Neuronal stem cell (in vitro differentiated cells): ENCODE measurements at regions not wholly inside any gene's neighbourhood (a gene's known extent, or its start where the extent isn't known, plus 50 kb on each side); places are given as distances from the start of the nearest gene placed in this dataset.

Source experiments
- DNase-seq: peaks from one replicate; pipeline ENCODE4 v3.0.0-alpha.2; 2013; ENCODE audit warnings: low spot score
- H2AFZ ChIP-seq: one replicate; pipeline ENCODE4 v1.6.1; 2013; ENCODE audit warnings: mild to moderate bottlenecking, low read length, inconsistent platforms
- H2AK5ac ChIP-seq: 2 replicates; pipeline ENCODE4 v1.6.1; 2013; ENCODE audit warnings: low read depth, mild to moderate bottlenecking, inconsistent platforms, low read length, moderate library complexity, mixed read lengths
- H2BK120ac ChIP-seq: 2 replicates; pipeline ENCODE4 v1.6.1; 2013; ENCODE audit warnings: low read depth, mild to moderate bottlenecking, inconsistent platforms, low read length, moderate library complexity, mixed read lengths
- H2BK12ac ChIP-seq: one replicate; pipeline ENCODE4 v1.6.1; 2013; ENCODE audit warnings: low read length, inconsistent platforms
- H2BK15ac ChIP-seq: 2 replicates; pipeline ENCODE4 v1.6.1; 2013; ENCODE audit warnings: mild to moderate bottlenecking, low read length, inconsistent platforms, mixed read lengths
- H2BK5ac ChIP-seq: one replicate; pipeline ENCODE4 v1.6.1; 2013; ENCODE audit warnings: inconsistent platforms, mild to moderate bottlenecking, low read length, moderate library complexity
- H3K14ac ChIP-seq: one replicate; pipeline ENCODE4 v1.6.1; 2013; ENCODE audit warnings: low read length, inconsistent platforms
- H3K18ac ChIP-seq: 2 replicates; pipeline ENCODE4 v1.6.1; 2013; ENCODE audit warnings: low read length, inconsistent platforms
- H3K23ac ChIP-seq: 2 replicates; pipeline ENCODE4 v1.6.1; 2013; ENCODE audit warnings: low read depth, mild to moderate bottlenecking, mixed read lengths, low read length, inconsistent platforms; ENCODE audit not compliant: poor library complexity
- H3K27ac ChIP-seq: replicated peaks from 3 replicates; pipeline ENCODE4 v1.5.1; 2013; ENCODE audit warnings: low read length, inconsistent platforms
- H3K27me3 ChIP-seq, 3 experiments: 2 replicates each; pipeline ENCODE4 v1.6.1; 2013; ENCODE audit warnings: low read length in 3 of 3, mild to moderate bottlenecking in 2 of 3, inconsistent platforms in 1 of 3, low read depth in 1 of 3, mixed read lengths in 1 of 3, moderate library complexity in 1 of 3; ENCODE audit not compliant: control insufficient read depth in 3 of 3, insufficient read depth in 3 of 3
- H3K36me3 ChIP-seq, 2 donors: replicated peaks in 1 of 2; 2 replicates each; pipeline ENCODE4 v1.6.1; 2013; ENCODE audit warnings: low read length in 2 of 2; ENCODE audit not compliant: control insufficient read depth in 2 of 2, insufficient read depth in 2 of 2
- H3K4ac ChIP-seq: 2 replicates; pipeline ENCODE4 v1.6.1; 2013; ENCODE audit warnings: inconsistent platforms, mild to moderate bottlenecking, low read length, moderate library complexity
- H3K4me1 ChIP-seq, 2 donors: 1 replicate in 1 of 2; 2 replicates in 1 of 2; pipeline ENCODE4 v1.6.1; 2013; ENCODE audit warnings: low read length in 2 of 2, low read depth in 1 of 2; ENCODE audit not compliant: control insufficient read depth in 2 of 2, insufficient read depth in 1 of 2
- H3K4me2 ChIP-seq: one replicate; pipeline ENCODE4 v1.6.1; 2013; ENCODE audit warnings: mild to moderate bottlenecking, low read length, inconsistent platforms; ENCODE audit not compliant: insufficient read depth, poor library complexity, severe bottlenecking
- H3K4me3 ChIP-seq, 2 donors: 2 replicates each; pipeline ENCODE4 v1.5.1; 2013; ENCODE audit warnings: low read length in 2 of 2, mild to moderate bottlenecking in 2 of 2, inconsistent platforms in 1 of 2, moderate library complexity in 1 of 2
- H3K79me1 ChIP-seq: one replicate; pipeline ENCODE4 v1.6.1; 2013; ENCODE audit warnings: low read depth, mild to moderate bottlenecking, inconsistent platforms, low read length, moderate library complexity
- H3K9ac ChIP-seq: one replicate; pipeline ENCODE4 v1.6.1; 2013; ENCODE audit warnings: mild to moderate bottlenecking, low read depth, low read length, inconsistent platforms; ENCODE audit not compliant: poor library complexity
- H3K9me3 ChIP-seq, 2 donors: replicated peaks in 1 of 2; 2 replicates each; pipeline versions ENCODE3 to v1.6.1; 2013; ENCODE audit warnings: low read length in 2 of 2, mild to moderate bottlenecking in 2 of 2, inconsistent platforms in 1 of 2, low read depth in 1 of 2, mixed read lengths in 1 of 2, moderate library complexity in 1 of 2; ENCODE audit not compliant: control insufficient read depth in 2 of 2, insufficient read depth in 1 of 2
- H4K8ac ChIP-seq: one replicate; pipeline ENCODE4 v1.6.1; 2013; ENCODE audit warnings: low read depth, mild to moderate bottlenecking, inconsistent platforms, low read length, moderate library complexity
- H4K91ac ChIP-seq: one replicate; pipeline ENCODE4 v1.6.1; 2013; ENCODE audit warnings: low read length, low read depth, mild to moderate bottlenecking, inconsistent platforms; ENCODE audit not compliant: poor library complexity
- WGBS, 2 donors: extraction: QIAGEN DNeasy Blood & Tissue Kit; methylation state at CpG; one replicate each; pipeline ENCODE4 v1.1.7; 2013; ENCODE audit warnings: missing lambda C conversion rate in 2 of 2, mixed read lengths in 1 of 2; ENCODE audit not compliant: insufficient read length in 2 of 2, insufficient replicate concordance in 1 of 2; ENCODE audit errors: extremely low coverage in 2 of 2; 5-methylcytosine and 5-hydroxymethylcytosine counted together

DNA sequence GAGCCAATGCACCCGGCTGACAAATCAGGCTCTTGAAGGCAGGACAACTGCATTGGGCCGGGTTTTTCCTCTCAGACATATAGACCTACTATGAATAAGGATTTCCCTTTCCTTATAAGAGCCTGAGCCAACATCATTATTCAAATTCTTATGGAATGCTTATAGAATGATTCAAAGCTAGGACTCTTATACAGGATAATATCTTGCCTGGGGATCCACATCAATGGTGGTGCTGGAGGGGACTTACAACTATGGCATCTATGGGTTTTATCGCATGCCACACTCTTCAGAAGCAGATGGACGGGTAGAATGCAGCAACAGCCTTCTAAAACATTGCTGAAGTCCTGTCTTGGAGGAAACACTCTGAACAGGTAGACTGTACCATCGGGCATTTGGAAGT, 296.8 kb upstream of the KYNU start:
- Histone ChIP-seq H3K27me3 (no peaks in the 10 kb centered on the region), H3K18ac (no peak overlapping the region), H3K27ac (no peak overlapping the region), H2BK120ac (no peak overlapping the region), H4K91ac (no peak overlapping the region), H3K4me3 (no peak overlapping the region), H3K9me3 (peaks cover 0 to 1% of the 10 kb centered on the region in 2 donors), H2BK5ac (no peak overlapping the region), H2BK15ac (no peak overlapping the region), H3K36me3 (no peaks in the 10 kb centered on the region), H3K9ac (no peak overlapping the region), H3K14ac (no peak overlapping the region), H3K79me1 (no peaks in the 10 kb centered on the region), H3K23ac (no peak overlapping the region), H3K4me1 (no peaks in the 10 kb centered on the region), H2AFZ (no peak overlapping the region), H3K4ac (no peak overlapping the region), H3K4me2 (no peak overlapping the region), H4K8ac (no peak overlapping the region), H2AK5ac (no peak overlapping the region), H2BK12ac (no peak overlapping the region)
- no peak for DNase-seq
- no CpG with 5 or more reads among the region's 5 CpGs for WGBS, 2 donors

DNA sequence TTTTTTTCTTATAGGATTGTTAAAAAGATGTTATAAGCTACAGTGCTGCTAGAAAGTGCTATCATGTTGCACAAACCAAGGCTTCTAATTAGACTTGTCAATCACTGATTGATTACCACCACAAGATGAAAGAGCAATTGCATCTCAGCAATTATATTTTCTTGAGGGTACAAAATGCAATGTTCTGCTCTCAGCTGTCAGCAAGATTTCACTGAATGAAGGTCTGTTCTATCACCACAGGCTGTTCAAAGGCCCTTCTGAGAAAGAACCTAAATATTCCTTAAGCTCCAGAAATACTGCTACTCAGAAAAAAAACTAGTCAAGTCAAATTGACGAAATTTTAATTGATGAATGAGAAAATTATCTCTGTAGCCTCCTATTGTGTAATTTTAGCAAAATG, 301.9 kb upstream of the KYNU start:
- Histone ChIP-seq H3K9ac (no peak overlapping the region), H2BK120ac (no peak overlapping the region), H4K91ac (no peak overlapping the region), H3K36me3 (no peaks in the 10 kb centered on the region), H2AFZ (no peak overlapping the region), H2BK15ac (no peak overlapping the region), H3K14ac (no peak overlapping the region), H3K18ac (no peak overlapping the region), H3K27ac (no peak overlapping the region), H2AK5ac (no peak overlapping the region), H2BK12ac (no peak overlapping the region), H3K23ac (no peak overlapping the region), H2BK5ac (no peak overlapping the region), H3K4me1 (no peaks in the 10 kb centered on the region), H3K9me3 (no peaks in the 10 kb centered on the region), H3K4me3 (no peak overlapping the region), H3K27me3 (no peaks in the 10 kb centered on the region), H3K4ac (no peak overlapping the region), H3K79me1 (no peaks in the 10 kb centered on the region), H3K4me2 (no peak overlapping the region), H4K8ac (no peak overlapping the region)
- no peak for DNase-seq
- WGBS, 2 donors, result no CpG with 5 or more reads among the region's 1 CpG

DNA sequence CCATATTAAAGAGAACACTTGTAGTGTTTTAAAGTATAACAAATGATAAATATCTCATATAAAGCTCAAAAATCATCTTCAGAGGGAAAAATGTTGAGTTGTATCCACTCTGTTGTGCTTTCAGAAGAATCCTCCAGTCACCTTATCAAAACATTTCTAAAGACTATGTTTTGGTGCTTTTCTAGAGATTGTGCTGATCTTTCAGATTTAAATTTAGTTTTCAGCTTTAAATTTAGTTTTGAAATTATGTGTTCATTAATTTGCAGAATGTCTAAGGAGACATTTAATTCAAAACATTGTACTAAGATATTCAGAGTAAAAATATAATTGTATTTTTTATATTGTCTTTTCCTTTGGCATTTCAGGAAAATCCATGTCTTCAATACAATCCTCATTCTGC, 303.1 kb upstream of the KYNU start:
- no peak overlapping the region for H3K4ac ChIP-seq
- H2BK15ac ChIP-seq, result no peak overlapping the region
- no peaks in the 10 kb centered on the region for H3K4me1 ChIP-seq
- DNase-seq, result no peak
- H2AFZ ChIP-seq, result no peak overlapping the region
- H3K27me3 ChIP-seq, result no peaks in the 10 kb centered on the region
- no peak overlapping the region for H2BK12ac ChIP-seq
- H2BK120ac ChIP-seq, result no peak overlapping the region
- H2BK5ac ChIP-seq, result no peak overlapping the region
- no peaks in the 10 kb centered on the region for H3K79me1 ChIP-seq
- no peak overlapping the region for H4K8ac ChIP-seq
- H2AK5ac ChIP-seq, result no peak overlapping the region
- H3K14ac ChIP-seq, result no peak overlapping the region
- H3K4me2 ChIP-seq, result no peak overlapping the region
- H3K18ac ChIP-seq, result no peak overlapping the region
- H3K9me3 ChIP-seq, result no peaks in the 10 kb centered on the region
- no peak overlapping the region for H4K91ac ChIP-seq
- H3K4me3 ChIP-seq, result no peak overlapping the region
- no peak overlapping the region for H3K9ac ChIP-seq
- no peaks in the 10 kb centered on the region for H3K36me3 ChIP-seq
- no peak overlapping the region for H3K27ac ChIP-seq
- H3K23ac ChIP-seq, result no peak overlapping the region

DNA sequence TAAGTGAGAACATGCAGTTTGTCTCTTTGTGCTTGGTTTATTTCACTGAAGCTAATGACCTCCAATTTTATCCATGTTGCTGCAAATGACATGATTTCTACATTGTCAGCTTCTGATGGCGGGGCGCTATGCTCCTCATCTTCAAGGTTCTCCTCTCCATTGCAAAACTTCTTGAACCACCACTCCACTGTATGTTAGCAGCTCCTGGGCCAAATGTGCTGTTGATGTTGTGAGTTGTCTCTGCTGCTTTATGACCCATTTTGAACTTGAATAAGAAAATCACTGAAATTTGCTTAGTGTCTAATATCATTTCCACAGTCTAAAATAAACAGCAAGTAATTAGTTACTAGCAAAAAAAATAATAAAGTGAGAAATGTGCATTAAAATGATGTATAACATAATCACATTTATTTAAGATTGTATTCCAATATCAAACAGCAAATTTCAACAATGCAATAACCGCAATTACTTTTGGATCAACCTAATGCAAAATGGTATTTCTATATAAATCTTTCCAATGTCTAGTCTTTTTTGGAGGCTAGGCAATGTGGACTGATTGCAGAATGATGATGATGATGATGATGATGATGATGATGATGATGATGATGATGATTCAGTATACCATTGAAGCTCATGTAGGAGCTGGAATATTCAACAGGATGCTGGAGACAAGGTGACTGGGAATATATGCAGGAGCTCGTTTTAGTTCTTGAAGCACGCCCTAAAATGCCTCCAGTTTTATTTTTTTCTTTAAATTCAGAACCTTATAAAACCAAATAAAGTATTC, 304.9 kb upstream of the KYNU start:
- Histone ChIP-seq H4K8ac (no peak overlapping the region), H3K9me3 (no peaks in the 10 kb centered on the region), H3K4me2 (no peak overlapping the region), H3K14ac (no peak overlapping the region), H3K36me3 (no peaks in the 10 kb centered on the region), H2BK15ac (no peak overlapping the region), H3K4ac (no peak overlapping the region), H3K79me1 (no peaks in the 10 kb centered on the region), H3K27ac (no peak overlapping the region), H2AK5ac (no peak overlapping the region), H3K4me3 (no peak overlapping the region), H2AFZ (no peak overlapping the region), H2BK120ac (no peak overlapping the region), H3K18ac (no peak overlapping the region), H2BK12ac (no peak overlapping the region), H3K23ac (no peak overlapping the region), H3K9ac (no peak overlapping the region), H4K91ac (no peak overlapping the region), H2BK5ac (no peak overlapping the region), H3K4me1 (no peaks in the 10 kb centered on the region), H3K27me3 (no peaks in the 10 kb centered on the region)
- no peak for DNase-seq
- no CpG with 5 or more reads among the region's 5 CpGs for WGBS, 2 donors
